Breast epithelium (tissue), 4 donors: ENCODE measurements at regions not wholly inside any gene's neighbourhood (a gene's known extent, or its start where the extent isn't known, plus 50 kb on each side); places are given as distances from the start of the nearest gene placed in this dataset.
"Not testable (repeated sequence)": the region's sequence is repeated elsewhere in the genome, so short reads cannot be mapped to it uniquely, and the experiment has no call there.

Experiments
- DNase-seq, 2 donors: peaks; one replicate each; pipeline ENCODE4 v3.0.0-alpha.2; 2019; ENCODE audit warnings: low spot score in 2 of 2
- H3K27ac ChIP-seq, 2 donors: fragments of 200-600 bp; sonication (generic) in 1 of 2; one replicate each; pipeline ENCODE4 v1.5.1; 2016 to 2019; ENCODE audit warnings: mild to moderate bottlenecking in 1 of 2
- H3K27me3 ChIP-seq, 2 donors: fragments of 200-600 bp; sonication (generic) in 1 of 2; one replicate each; pipeline versions ENCODE4 v1.5.1 to v1.6.0; 2017 to 2019; ENCODE audit warnings: control low read depth in 1 of 2, mild to moderate bottlenecking in 1 of 2
- H3K36me3 ChIP-seq: fragments of 200-600 bp; one replicate; pipeline ENCODE4 v1.5.1; 2019
- H3K4me1 ChIP-seq, 2 donors: fragments of 200-600 bp; sonication (generic); one replicate each; pipeline ENCODE4 v1.5.1; 2016 to 2019; ENCODE audit warnings: control low read depth in 1 of 2
- H3K4me3 ChIP-seq, 3 donors: fragments of 200-600 bp; sonication (generic); 1 replicate in 2 of 3; 2 replicates in 1 of 3; pipeline ENCODE4 v1.5.1; 2016 to 2019; ENCODE audit warnings: mild to moderate bottlenecking in 3 of 3, moderate library complexity in 2 of 3
- H3K9me3 ChIP-seq, 2 donors: fragments of 200-600 bp; sonication (generic) in 1 of 2; one replicate each; pipeline ENCODE4 v1.5.1; 2016 to 2019; ENCODE audit warnings: control low read depth in 1 of 2
- POLR2A ChIP-seq: fragments of 450-650 bp; IDR thresholded peaks from one replicate; pipeline ENCODE4 v1.6.1; 2016; ENCODE audit warnings: antibody characterized with exemption, mild to moderate bottlenecking, moderate library complexity
- POLR2AphosphoS5 ChIP-seq, 3 donors: sonication (generic); formaldehyde crosslinking; IDR thresholded peaks; one replicate each; pipeline ENCODE4 v1.6.1; 2017; ENCODE audit warnings: antibody characterized with exemption in 3 of 3
- intact Hi-C: fragments of 100-400 bp; cut with DNase I; formaldehyde crosslinking; loops from one replicate; pipeline ENCODE4 v1.15.1; 2023; ENCODE audit warnings: low total_unique reads
- TF ChIP-seq, protein P1 (sequence below), 3 donors: fragments of 450-650 bp; IDR thresholded peaks; one replicate each; pipeline ENCODE4 v1.5.1; 2016 to 2017; ENCODE audit warnings: antibody characterized with exemption in 3 of 3, mild to moderate bottlenecking in 3 of 3, moderate library complexity in 3 of 3

DNA sequence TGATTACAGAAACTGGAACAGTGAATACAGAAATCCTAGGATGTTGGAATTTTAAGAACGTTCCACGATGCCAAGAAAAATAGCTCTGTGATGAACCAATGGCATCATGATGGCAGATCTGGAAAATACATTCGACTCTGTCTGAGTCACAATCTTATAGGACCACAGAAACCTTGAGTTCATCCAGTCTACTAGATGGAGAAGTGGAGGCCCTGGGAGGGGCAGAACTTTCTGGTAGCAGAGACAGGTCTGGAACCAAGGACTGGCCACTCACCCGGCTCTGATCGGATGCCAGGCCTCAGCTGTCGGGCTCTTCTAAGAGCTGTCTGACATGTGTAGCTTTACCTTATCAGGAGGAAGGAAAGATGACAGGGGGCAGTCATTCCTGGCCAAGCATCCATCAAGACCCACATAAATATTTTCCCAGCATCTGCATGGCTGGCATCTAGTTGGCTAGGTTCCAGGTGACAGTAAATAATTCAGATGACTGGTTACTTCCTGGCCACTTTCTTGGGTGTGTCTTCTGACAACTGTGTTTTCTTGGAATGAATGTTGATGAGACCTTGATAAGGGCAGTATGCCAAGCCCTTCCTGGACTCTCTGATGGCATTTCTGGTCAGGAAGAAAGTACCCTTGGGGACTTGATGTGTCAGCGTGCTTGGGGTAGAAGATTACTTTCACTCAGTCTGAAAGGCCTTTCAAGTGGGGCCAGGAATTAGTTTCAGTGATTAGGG lies 72.6 kb upstream of the TRABD2B start:
- TF ChIP-seq POLR2A: no peak
- TF ChIP-seq POLR2AphosphoS5 (IDR thresholded peaks at IDR 0.05): no peak
- TF ChIP-seq, protein P1, sequence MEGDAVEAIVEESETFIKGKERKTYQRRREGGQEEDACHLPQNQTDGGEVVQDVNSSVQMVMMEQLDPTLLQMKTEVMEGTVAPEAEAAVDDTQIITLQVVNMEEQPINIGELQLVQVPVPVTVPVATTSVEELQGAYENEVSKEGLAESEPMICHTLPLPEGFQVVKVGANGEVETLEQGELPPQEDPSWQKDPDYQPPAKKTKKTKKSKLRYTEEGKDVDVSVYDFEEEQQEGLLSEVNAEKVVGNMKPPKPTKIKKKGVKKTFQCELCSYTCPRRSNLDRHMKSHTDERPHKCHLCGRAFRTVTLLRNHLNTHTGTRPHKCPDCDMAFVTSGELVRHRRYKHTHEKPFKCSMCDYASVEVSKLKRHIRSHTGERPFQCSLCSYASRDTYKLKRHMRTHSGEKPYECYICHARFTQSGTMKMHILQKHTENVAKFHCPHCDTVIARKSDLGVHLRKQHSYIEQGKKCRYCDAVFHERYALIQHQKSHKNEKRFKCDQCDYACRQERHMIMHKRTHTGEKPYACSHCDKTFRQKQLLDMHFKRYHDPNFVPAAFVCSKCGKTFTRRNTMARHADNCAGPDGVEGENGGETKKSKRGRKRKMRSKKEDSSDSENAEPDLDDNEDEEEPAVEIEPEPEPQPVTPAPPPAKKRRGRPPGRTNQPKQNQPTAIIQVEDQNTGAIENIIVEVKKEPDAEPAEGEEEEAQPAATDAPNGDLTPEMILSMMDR (IDR thresholded peaks at IDR 0.05): no peak
- Histone ChIP-seq H3K36me3 (no peaks in the 10 kb centered on the region), H3K4me1 (no peaks in the 10 kb centered on the region), H3K9me3 (no peaks in the 10 kb centered on the region), H3K4me3 (no peak overlapping the region), H3K27ac (peak overlapping the region in 1 of 2 donors; percentile 78), H3K27me3 (no peaks in the 10 kb centered on the region)
- intact Hi-C loops: no loop called here
- DNase-seq: no peak

DNA sequence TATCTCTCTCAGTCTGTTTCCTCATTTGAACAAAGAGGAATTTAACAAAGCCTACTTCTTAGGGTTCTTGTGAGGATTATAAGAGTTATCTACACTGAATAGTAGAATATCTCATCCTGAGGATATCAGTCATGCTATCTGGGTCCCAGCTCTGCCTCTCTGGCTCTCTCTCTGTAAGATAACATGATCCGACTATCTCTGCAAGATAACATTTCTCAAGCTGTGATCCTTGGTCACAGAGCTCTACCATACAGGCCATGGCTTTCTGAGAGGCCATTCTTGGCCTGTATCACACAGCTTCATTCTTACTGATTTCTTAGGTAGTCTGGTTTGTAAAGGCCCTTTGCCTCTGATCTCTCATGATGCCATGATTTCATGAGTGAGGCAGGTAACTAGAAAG lies 71.0 kb upstream of the TRABD2B start:
- DNase-seq: no peak
- Histone ChIP-seq H3K9me3 (no peaks in the 10 kb centered on the region), H3K27me3 (no peaks in the 10 kb centered on the region), H3K4me1 (no peaks in the 10 kb centered on the region), H3K4me3 (no peak overlapping the region), H3K36me3 (no peaks in the 10 kb centered on the region), H3K27ac (no peak overlapping the region)
- no peak for TF ChIP-seq POLR2AphosphoS5 (IDR thresholded peaks at IDR 0.05)
- no peak for TF ChIP-seq POLR2A
- TF ChIP-seq, protein P1 (IDR thresholded peaks at IDR 0.05): no peak
- intact Hi-C loops: no loop called here

DNA sequence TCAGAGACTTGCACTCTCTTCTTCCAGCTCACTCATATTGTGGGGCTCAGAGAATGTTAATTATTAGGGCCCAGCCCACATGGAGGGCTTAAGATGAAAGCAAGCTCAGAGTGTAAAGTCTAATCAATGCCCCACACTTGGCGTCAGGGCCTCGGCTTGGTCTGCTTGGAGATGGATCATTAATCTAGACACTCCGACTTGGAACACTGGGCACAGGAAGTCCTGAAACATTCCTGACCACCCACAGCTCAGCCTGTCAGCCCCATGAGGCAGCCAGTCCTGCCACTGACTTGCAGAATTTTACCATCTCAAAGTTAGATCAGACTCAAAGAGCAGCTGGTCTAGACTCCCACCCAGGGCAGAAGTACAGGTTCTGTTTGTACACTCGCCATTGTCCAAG lies 69.8 kb upstream of the TRABD2B start:
- DNase-seq: no peak
- H3K4me1 ChIP-seq: no peaks in the 10 kb centered on the region

DNA sequence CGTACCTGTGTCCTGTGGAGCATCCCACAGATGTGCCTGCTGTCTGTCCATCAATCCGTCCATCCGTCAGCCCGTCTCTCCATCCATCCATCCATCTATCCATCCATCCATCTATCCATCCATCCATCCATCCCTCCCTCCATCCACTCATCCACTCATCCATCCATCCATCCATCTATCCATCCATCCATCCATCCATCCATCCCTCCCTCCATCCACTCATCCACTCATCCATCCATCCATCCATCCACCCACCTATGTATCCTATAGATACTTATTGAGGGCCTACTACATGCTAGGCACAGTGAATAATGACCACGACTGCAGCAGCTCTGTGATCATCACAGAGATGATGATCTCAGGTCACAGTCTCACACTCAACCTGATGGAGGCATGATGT lies 67.5 kb upstream of the TRABD2B start:
- DNase-seq, H3K36me3 ChIP-seq, H3K4me1 ChIP-seq, H3K4me3 ChIP-seq, H3K9me3 ChIP-seq, intact Hi-C loops, H3K27me3 ChIP-seq, H3K27ac ChIP-seq: not testable (repeated sequence)

More for the DNA sequence above, 69.8 kb upstream of the TRABD2B start:
- Histone ChIP-seq H3K36me3 (no peaks in the 10 kb centered on the region), H3K27me3 (no peaks in the 10 kb centered on the region), H3K9me3 (no peaks in the 10 kb centered on the region), H3K27ac (no peak overlapping the region), H3K4me3 (no peak overlapping the region)
- intact Hi-C loops: no loop called here
- TF ChIP-seq POLR2AphosphoS5 (IDR thresholded peaks at IDR 0.05) (no peak), POLR2A (no peak)
- TF ChIP-seq, protein P1 (IDR thresholded peaks at IDR 0.05): no peak

DNA sequence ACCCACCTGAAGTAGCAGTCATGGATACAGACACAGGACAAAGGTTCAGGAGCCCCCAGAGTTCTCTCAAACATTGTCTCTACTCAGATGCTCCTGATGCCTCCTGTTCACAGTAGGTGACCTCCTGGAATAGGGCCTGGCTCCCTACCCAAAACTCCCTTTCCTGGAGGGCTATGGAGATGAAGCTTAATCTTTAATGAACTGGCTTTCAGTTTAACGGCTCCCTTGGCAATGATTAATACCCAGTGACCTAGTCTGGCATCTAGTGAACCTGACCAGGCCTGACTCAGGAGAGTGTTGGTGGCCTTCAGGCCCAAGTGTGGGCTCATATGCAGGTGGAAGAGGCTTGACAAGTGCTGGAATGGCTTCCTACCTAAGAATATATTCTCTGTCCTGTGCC lies 65.2 kb upstream of the TRABD2B start:
- Histone ChIP-seq H3K4me1 (peaks cover 0 to 8% of the 10 kb centered on the region in 2 donors), H3K36me3 (no peaks in the 10 kb centered on the region), H3K27ac (no peak overlapping the region), H3K4me3 (no peak overlapping the region), H3K27me3 (no peaks in the 10 kb centered on the region), H3K9me3 (no peaks in the 10 kb centered on the region)
- no peak for DNase-seq
- TF ChIP-seq, protein P1 (IDR thresholded peaks at IDR 0.05): no peak
- no peak for TF ChIP-seq POLR2AphosphoS5 (IDR thresholded peaks at IDR 0.05)
- TF ChIP-seq POLR2A: no peak
- intact Hi-C loops: no loop called here
